ENCODE measurements at regions not wholly inside any gene's neighbourhood (a gene's known extent, or its start where the extent isn't known, plus 50 kb on each side); places are given as distances from the start of the nearest gene placed in this dataset.

DNA sequence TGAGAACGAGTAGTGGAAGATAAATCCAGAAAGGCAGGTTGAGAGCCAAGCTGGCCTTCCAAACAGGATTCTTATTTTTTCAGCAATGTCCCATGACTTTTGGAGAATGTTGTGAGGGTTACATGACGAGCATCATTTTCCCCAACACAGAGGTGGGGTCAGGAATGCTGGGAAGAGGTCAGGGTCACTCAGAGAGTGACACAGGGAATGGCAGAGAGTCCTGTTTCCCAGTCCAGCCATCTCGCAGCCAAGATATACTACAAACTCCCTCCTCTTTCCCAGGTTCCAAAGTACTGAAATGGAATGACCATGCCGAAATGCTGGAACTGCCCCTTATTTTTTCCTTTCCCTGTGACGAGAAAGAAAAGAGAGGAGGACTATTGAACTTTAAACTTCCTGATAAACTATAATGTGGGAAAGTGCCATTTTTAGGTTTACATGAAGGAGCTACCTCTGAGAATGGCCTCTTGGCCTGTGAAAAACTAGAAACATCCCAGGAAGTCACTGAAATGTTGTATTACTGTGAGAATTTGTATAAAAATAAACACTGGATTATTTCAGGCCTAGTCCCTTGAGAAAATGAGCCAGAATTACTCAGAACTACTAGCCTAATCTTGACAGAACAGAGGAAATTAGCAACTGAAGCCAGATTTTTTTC is 420.4 kb downstream of the CETN3 start:
- ATAC-seq (no peak), DNase-seq (no peak)
- H3K4me1 Mint-ChIP-seq, result no peaks in the 10 kb centered on the region
- no peak overlapping the region for H3K27ac Mint-ChIP-seq
- no peak overlapping the region for H3K4me3 Mint-ChIP-seq
- H3K9me3 Mint-ChIP-seq, result no peaks in the 10 kb centered on the region
- no peaks in the 10 kb centered on the region for H3K27me3 Mint-ChIP-seq

DNA sequence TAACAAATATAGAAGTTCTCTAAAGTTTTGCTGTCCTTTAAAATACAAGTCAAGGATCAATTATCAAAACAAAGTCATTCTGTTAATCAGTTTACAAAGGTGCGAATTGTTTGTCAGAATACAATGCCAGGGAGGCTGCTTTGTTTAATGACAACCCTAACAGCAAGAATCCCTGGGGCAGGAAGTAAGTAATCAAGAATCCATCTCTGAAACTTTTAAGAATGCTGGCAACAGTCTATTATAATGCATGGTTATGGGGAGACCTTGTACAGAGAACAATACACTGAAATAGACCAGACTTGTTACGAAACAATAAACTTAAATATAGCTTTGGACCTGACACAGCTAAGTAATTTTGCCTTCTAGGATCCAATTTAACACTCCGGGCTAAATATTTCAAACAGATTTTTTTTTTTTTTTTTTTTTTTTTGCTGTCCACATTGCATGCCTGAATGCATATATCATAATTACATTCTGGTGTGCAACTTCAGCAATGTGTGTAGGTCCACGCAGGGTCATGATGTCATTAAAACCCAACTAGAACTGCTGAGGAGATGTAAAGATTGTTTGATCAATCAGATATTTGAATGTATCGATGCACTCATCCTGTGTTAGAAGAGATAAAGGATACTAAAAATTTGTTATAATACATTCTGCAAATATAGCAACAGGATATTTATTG is 421.3 kb downstream of the CETN3 start:
- no peaks in the 10 kb centered on the region for H3K27me3 Mint-ChIP-seq
- ATAC-seq (no peak), DNase-seq (no peak)
- H3K9me3 Mint-ChIP-seq, result no peaks in the 10 kb centered on the region
- no peaks in the 10 kb centered on the region for H3K4me1 Mint-ChIP-seq
- H3K4me3 Mint-ChIP-seq, result no peak overlapping the region
- H3K27ac Mint-ChIP-seq, result no peak overlapping the region

DNA sequence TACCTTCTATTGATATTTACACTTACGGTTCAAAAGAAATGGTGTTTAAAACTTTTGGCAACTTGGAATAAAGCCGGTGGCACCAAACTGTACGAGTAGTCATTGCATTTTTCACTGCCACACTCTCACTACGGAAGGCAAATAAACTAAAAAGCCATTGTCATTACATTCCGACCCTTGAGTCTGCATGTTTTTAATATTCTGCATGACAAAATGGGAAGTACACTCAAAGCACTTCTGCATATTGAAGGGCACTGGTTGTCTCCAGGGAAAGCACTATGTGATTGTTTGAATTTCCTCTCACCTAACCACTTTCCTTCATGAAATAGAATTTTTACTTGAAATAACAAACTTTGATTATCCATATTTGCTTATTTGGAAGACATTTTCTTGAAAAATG is 426.3 kb downstream of the CETN3 start:
- Mint-ChIP-seq H3K9me3 (no peaks in the 10 kb centered on the region), H3K4me3 (no peak overlapping the region), H3K27ac (no peak overlapping the region), H3K27me3 (no peaks in the 10 kb centered on the region), H3K4me1 (no peaks in the 10 kb centered on the region)
- DNase-seq, result no peak
- no peak for ATAC-seq

DNA sequence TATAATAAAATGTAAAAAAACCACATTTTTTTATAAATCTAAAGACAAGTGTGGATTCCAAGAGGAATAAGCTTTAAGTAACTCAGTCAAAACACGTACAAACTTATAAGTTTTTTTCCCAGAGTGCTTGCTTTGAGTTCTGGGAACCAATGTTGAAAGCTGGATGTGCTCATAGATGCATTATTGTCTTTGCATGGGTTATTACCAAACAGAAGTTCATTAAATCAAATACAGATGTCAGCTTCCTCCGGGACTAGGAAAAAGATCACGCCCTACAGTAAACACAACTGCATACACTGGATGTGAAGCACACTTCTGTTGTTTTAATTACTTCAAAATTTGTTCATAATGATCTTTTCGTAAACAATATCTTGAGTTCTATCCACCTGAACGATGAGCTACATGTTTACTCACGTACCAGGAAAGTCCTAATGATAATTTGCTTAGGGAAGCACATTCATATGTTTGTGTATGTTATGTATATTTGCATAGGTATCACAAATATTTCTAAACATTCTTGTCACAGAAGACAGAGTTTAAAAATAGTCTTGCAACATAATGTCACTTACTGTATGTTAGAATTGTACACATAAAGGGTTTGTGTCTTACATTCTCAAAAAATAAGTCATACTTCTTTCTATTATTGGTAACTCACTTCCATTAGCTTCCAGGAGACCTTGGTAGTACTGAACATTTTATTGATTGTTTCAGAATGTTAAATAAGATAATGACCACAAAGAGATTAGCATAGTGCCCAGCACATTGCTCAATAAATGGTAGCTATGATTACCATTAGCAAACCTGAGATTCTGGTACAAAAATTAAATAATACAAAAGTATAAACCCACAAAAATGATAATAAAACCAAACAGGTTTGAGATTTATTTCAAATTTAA is 427.4 kb downstream of the CETN3 start:
- no peak for DNase-seq
- Mint-ChIP-seq H3K27ac (no peak overlapping the region), H3K27me3 (no peaks in the 10 kb centered on the region), H3K9me3 (no peaks in the 10 kb centered on the region), H3K4me1 (no peaks in the 10 kb centered on the region), H3K4me3 (no peak overlapping the region)
- ATAC-seq, result no peak

DNA sequence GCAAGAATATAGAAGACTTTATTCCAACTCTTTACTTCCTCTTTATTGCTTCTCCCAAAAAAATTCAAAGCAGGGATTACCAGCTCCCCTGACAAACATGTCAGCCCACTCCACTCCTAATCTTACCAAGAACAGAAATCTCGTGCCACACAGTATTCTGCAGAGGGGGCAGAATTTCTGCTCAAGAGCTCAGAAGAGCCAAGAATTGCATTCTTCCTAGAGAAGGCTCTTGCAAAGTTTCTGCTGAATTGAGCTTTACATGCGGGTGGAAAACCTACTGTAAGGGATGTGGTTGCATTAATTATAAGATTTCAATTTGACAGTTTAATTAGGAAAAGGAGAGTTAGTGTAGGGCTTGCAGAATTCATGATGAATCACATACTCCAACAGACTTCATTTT is 428.5 kb downstream of the CETN3 start:
- Mint-ChIP-seq H3K4me3 (no peak overlapping the region), H3K27ac (no peak overlapping the region), H3K27me3 (no peaks in the 10 kb centered on the region), H3K9me3 (no peaks in the 10 kb centered on the region), H3K4me1 (no peaks in the 10 kb centered on the region)
- DNase-seq (no peak), ATAC-seq (no peak)

DNA sequence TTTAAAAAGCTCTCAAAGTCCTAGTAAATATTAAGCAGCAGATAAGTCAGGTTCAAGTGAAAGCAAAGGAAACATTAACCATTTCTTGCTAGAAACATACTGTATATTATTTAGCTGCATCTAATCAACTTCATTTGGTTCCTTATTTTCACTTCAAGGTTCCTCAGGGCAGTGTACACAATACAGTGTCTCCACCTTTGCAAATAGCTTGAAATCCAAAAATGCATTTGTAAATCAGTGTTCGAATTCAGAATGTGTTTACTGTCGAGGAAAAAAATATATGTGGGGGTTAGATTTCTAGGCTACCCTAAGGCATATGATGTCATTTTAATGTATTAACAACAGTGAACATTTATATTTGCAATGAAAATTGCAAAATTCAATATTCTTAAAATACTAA is 436.0 kb downstream of the CETN3 start:
- H3K4me1 Mint-ChIP-seq, result no peaks in the 10 kb centered on the region
- peaks cover 0 to 5% of the 10 kb centered on the region in 2 donors for H3K9me3 Mint-ChIP-seq
- ATAC-seq, result no peak
- no peaks in the 10 kb centered on the region for H3K27me3 Mint-ChIP-seq
- no peak for DNase-seq
- no peak overlapping the region for H3K27ac Mint-ChIP-seq
- no peak overlapping the region for H3K4me3 Mint-ChIP-seq

DNA sequence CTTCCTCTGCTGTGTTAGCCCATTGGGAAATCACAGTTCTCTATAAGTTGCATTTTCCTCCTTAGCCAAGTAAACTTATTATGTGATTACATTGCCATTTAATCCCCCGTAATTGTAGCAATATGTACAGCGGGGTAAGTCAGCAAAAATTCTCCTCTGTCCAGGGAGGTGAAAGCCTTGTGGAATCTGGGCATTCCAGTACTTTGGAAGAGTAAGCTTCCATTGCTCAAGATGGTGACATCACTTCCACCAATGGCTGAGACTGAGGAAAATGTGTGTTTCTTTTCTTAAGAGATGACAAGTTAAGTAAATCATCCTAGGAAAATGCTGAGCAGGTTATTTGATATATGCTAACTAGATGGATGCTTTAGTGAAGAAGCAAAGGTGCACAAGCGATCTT is 436.7 kb downstream of the CETN3 start:
- ATAC-seq, result no peak
- no peaks in the 10 kb centered on the region for H3K4me1 Mint-ChIP-seq
- no peak for DNase-seq
- peaks cover 0 to 5% of the 10 kb centered on the region in 2 donors for H3K9me3 Mint-ChIP-seq
- H3K4me3 Mint-ChIP-seq, result no peak overlapping the region
- H3K27me3 Mint-ChIP-seq, result no peaks in the 10 kb centered on the region
- H3K27ac Mint-ChIP-seq, result no peak overlapping the region

DNA sequence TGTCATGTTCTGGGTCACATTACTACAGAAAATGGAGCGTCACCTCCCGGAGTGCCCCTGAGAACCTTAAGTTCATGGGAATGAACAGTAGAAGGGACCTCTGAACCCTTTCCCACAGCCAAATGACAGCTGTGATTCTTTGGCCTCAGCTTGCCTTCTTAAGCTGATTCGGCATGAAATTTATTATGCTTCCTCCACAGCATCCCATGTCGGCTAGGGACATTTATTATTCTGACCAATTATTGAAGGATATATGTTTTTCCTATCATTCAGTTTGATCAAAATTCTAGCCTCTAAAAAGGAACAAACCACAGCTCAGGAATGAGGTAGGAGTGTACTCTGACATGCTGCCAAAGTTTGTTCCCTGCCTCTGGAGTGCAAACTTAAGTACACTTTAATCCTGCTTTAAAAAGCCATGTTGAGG is 440.6 kb downstream of the CETN3 start:
- no peaks in the 10 kb centered on the region for H3K4me1 Mint-ChIP-seq
- H3K27me3 Mint-ChIP-seq, result no peaks in the 10 kb centered on the region
- H3K4me3 Mint-ChIP-seq, result no peak overlapping the region
- no peak for DNase-seq
- no peak for ATAC-seq
- H3K9me3 Mint-ChIP-seq, result no peaks in the 10 kb centered on the region
- no peak overlapping the region for H3K27ac Mint-ChIP-seq

DNA sequence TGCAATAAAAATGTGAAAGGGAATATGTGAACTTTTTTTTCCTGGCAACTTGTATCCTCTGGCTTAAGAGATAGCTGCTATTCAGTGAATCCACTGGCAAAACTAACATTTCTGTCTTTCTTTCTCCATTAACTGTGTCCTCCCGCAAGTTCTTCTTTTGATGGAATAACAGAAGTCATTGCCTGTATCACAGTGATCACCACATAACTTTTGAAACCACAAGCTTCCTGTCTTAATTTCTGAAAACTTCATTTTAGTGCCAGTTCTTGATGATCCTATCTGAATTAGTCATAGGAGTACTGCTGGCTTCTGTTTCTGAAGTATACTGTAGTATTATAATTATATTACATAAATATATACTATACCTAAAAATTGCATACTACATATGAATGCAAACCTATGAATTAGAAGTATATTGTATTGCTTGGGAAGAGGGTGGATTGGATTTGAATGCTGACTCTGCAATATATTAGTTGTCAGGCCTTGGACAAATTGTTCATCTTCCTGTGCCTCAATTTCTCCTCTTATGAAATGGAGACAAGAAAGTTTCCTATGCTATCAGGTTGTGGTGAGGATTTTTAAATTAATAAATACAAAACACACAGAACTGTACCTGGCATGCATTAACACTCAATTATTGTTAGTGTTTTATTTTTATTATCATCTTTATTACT is 441.6 kb downstream of the CETN3 start:
- DNase-seq (no peak), ATAC-seq (no peak)
- Mint-ChIP-seq H3K27ac (no peak overlapping the region), H3K4me3 (no peak overlapping the region), H3K9me3 (no peaks in the 10 kb centered on the region), H3K4me1 (no peaks in the 10 kb centered on the region), H3K27me3 (no peaks in the 10 kb centered on the region)

DNA sequence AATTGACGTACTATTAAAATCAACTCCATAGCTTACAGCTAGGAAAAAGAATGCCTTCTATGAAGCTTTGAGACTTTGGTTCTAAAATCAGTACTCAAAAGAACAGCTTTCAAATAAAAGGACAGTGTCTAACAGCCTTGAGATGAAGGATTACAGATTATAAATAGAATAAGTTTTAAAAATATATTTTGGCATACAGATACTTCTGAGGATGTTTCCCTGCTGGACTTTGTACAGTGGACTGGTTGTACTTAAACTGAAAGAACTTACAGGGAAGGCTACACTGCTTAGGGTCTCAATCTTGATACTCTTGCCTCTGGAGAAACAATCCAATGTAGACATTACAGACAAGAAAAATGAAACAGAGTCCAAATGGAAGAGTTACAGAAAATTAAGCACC is 452.7 kb downstream of the CETN3 start:
- Mint-ChIP-seq H3K27ac (no peak overlapping the region), H3K27me3 (no peaks in the 10 kb centered on the region), H3K4me3 (no peak overlapping the region), H3K4me1 (no peaks in the 10 kb centered on the region), H3K9me3 (peaks cover 3 to 6% of the 10 kb centered on the region in 2 donors)
- DNase-seq (no peak), ATAC-seq (no peak)

DNA sequence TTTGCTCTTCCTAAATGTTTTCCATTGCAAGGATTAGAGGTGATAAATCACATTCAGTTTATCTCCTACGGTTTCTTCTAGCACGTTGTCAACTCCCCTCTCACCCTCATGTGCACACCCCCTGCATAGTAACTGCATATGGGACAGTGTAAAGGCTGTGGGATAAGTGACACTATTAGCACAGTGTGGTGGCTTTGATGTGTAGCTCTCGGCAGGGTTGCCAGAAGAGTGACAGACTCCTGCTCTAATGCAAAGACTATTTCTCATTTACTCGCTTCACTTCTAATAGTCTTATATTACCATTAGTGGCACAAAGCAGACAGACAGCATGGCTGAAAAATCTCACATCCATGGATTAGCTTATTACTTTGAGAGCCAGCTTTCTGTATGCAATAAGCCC is 454.6 kb downstream of the CETN3 start:
- DNase-seq, result no peak
- Mint-ChIP-seq H3K4me1 (no peaks in the 10 kb centered on the region), H3K9me3 (no peaks in the 10 kb centered on the region), H3K27ac (no peak overlapping the region), H3K27me3 (no peaks in the 10 kb centered on the region), H3K4me3 (no peak overlapping the region)
- no peak for ATAC-seq

DNA sequence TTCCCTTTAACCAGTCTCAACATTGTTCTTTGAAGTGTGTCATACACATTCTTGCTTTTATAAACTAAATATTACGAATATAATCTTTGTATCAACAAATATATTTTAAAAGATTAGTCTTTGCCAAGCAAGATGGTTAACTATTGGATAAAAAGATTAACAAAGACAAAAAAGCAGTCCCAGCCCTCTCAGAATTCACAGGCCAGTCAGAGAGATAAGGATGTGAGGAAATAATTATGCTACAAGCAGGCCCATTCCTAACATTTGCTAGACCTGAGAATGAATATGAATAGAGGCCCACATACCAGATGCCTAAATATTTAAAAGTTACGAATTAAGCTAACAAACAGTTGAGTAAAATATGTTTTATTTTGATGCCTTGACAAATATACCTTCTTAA is 457.7 kb downstream of the CETN3 start:
- Mint-ChIP-seq H3K4me1 (no peaks in the 10 kb centered on the region), H3K27me3 (no peaks in the 10 kb centered on the region), H3K9me3 (peaks cover 0 to 4% of the 10 kb centered on the region in 2 donors), H3K27ac (no peak overlapping the region), H3K4me3 (no peak overlapping the region)
- DNase-seq, result no peak
- no peak for ATAC-seq

DNA sequence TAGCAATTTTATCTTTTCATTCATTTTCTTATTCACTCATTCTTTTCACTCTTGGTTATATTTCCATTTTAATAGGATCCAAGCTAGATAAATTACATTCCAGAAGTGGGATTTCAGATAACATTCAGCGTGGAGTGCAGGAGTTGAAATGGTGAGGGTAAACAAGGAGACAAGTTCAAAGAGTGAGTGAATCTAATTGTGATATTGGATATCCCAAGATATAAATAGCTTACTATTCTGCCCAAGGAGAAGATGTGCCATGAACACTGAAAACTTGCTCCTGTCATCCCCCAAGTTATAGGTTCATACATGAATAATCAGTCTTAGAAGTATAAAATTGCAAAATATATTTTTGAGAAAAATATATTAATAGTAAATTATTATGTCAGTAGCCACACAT is 459.3 kb downstream of the CETN3 start:
- DNase-seq, result no peak
- Mint-ChIP-seq H3K9me3 (peaks cover 0 to 4% of the 10 kb centered on the region in 2 donors), H3K4me1 (no peaks in the 10 kb centered on the region), H3K27ac (no peak overlapping the region), H3K4me3 (no peak overlapping the region), H3K27me3 (no peaks in the 10 kb centered on the region)
- ATAC-seq, result no peak

DNA sequence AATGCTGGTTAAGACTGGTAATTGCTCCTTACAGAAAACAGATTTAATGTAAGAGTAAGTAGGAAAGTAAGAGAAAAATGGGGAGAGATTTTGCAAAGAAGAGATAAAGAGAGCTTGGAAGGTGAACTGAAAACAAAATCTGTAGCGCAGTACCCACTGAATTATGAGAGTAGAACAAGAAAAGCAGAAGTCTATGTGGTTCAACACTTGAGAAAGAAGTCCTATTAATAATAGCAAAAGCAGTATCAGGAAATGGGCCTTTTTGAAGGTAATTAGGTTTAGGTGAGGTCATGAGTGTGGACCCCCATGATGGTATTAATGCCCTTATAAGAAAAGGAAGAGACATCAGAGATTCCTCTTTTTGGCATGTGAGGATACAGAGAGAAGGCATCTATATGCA is 460.6 kb downstream of the CETN3 start:
- ATAC-seq, result no peak
- no peak overlapping the region for H3K27ac Mint-ChIP-seq
- no peak overlapping the region for H3K4me3 Mint-ChIP-seq
- no peaks in the 10 kb centered on the region for H3K4me1 Mint-ChIP-seq
- no peaks in the 10 kb centered on the region for H3K27me3 Mint-ChIP-seq
- DNase-seq, result no peak
- peaks cover 0 to 4% of the 10 kb centered on the region in 2 donors for H3K9me3 Mint-ChIP-seq

DNA sequence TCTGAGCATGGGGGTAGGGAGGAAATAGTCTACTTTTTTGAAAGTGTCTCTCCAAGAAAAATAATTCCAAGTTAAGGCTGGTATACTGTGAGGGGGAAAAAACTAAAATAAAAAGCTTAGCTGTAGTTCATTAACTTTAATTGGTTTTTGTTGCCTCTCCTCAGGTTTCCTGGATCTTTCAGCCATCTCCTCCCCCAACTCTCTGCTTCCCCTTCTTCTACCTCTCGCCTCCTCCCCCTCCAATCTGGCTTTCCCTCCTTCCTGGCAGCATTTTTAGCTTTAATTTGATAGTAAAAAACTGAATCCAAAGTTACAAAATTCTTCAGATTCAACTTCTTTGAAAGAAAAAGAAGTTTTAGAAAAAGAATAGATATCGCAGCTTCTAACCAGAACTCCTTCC is 462.6 kb downstream of the CETN3 start:
- H3K4me1 Mint-ChIP-seq, result no peaks in the 10 kb centered on the region
- no peak overlapping the region for H3K27ac Mint-ChIP-seq
- ATAC-seq (no peak), DNase-seq (no peak)
- H3K4me3 Mint-ChIP-seq, result no peak overlapping the region
- H3K9me3 Mint-ChIP-seq, result peaks cover 0 to 4% of the 10 kb centered on the region in 2 donors
- H3K27me3 Mint-ChIP-seq, result no peaks in the 10 kb centered on the region

DNA sequence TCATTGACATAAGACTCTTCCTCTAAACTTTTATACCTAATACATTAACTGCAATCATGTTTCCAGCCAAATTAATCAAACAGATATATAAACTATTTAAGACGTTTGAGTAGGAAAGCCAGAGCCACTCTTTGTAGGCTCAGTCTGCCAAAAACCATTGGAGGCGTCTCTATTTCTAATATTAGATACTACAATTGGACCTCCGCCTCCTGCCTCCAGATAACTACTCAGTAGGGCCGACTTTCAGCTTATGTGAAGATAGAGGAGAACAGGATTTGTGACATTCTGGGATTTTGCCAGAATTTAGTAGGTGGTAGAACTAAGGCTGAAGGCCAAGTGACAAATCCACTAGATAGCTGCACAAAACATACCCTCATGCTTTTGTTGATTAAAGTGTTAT is 463.0 kb downstream of the CETN3 start:
- no peaks in the 10 kb centered on the region for H3K27me3 Mint-ChIP-seq
- H3K4me1 Mint-ChIP-seq, result no peaks in the 10 kb centered on the region
- peaks cover 0 to 4% of the 10 kb centered on the region in 2 donors for H3K9me3 Mint-ChIP-seq
- no peak overlapping the region for H3K27ac Mint-ChIP-seq
- no peak for DNase-seq
- no peak for ATAC-seq
- no peak overlapping the region for H3K4me3 Mint-ChIP-seq

Data from stimulated activated naive CD8-positive, alpha-beta T cell treated with anti-CD3 and anti-CD28 coated beads, Interleukin-15, amount 100 ng/mL, for 72 hours (primary cell).